Gastroesophageal sphincter (tissue), 4 donors: ENCODE measurements at regions not wholly inside any gene's neighbourhood (a gene's known extent, or its start where the extent isn't known, plus 50 kb on each side); places are given as distances from the start of the nearest gene placed in this dataset.
"Not testable (repeated sequence)": the region's sequence is repeated elsewhere in the genome, so short reads cannot be mapped to it uniquely, and the experiment has no call there.

Experiments used
- ATAC-seq: fragments of 150-250 bp; one replicate; pipeline ENCODE4 v1.9.1; 2016; ENCODE audit warnings: mild to moderate bottlenecking, moderate library complexity
- H3K27ac ChIP-seq, 4 donors: fragments of 200-600 bp; sonication (generic) in 3 of 4; 1 replicate in 3 of 4; 2 replicates in 1 of 4; pipeline ENCODE4 v1.5.1; 2016 to 2019
- H3K27me3 ChIP-seq: fragments of 200-600 bp; sonication (generic); one replicate; pipeline ENCODE4 v1.5.1; 2019
- H3K36me3 ChIP-seq, 2 donors: fragments of 200-600 bp; sonication (generic); one replicate each; pipeline ENCODE4 v1.5.1; 2019; ENCODE audit warnings: control low read depth in 1 of 2
- H3K4me1 ChIP-seq, 3 donors: fragments of 200-600 bp; sonication (generic); 1 replicate in 2 of 3; 2 replicates in 1 of 3; pipeline ENCODE4 v1.5.1; 2016 to 2019; ENCODE audit warnings: control low read depth in 2 of 3
- H3K4me3 ChIP-seq, 2 donors: fragments of 200-600 bp; sonication (generic); one replicate each; pipeline ENCODE4 v1.5.1; 2019; ENCODE audit warnings: mild to moderate bottlenecking in 1 of 2, moderate library complexity in 1 of 2
- H3K9me3 ChIP-seq, 3 donors: fragments of 200-600 bp; sonication (generic); one replicate each; pipeline ENCODE4 v1.5.1; 2017 to 2019; ENCODE audit warnings: control low read depth in 2 of 3
- CTCF ChIP-seq, 4 experiments: fragments of 200-600 bp in 2 of 4; fragments of 450-650 bp in 2 of 4; sonication (generic) in 1 of 4; IDR thresholded peaks; one replicate each; pipeline ENCODE4 v1.5.1; 2017 to 2019; ENCODE audit warnings: antibody characterized with exemption in 4 of 4, mild to moderate bottlenecking in 2 of 4, moderate library complexity in 2 of 4
- EP300 ChIP-seq: sonication (generic); formaldehyde crosslinking; IDR thresholded peaks from one replicate; pipeline ENCODE4 v1.6.1; 2017; ENCODE audit warnings: antibody characterized with exemption, mild to moderate bottlenecking
- POLR2A ChIP-seq, 2 donors: fragments of 450-650 bp; IDR thresholded peaks; one replicate each; pipeline ENCODE4 v1.6.1; 2017; ENCODE audit warnings: antibody characterized with exemption in 2 of 2, mild to moderate bottlenecking in 2 of 2, moderate library complexity in 1 of 2
- POLR2AphosphoS5 ChIP-seq: sonication (generic); formaldehyde crosslinking; IDR thresholded peaks from one replicate; pipeline ENCODE4 v1.6.1; 2017; ENCODE audit warnings: antibody characterized with exemption
- WGBS, 2 donors: methylation state at CpG; one replicate each; pipeline ENCODE4 v1.1.5; 2018; ENCODE audit warnings: low coverage in 1 of 2; 5-methylcytosine and 5-hydroxymethylcytosine counted together

GRCh38 chr14:106809615-106810014 is 1283.2 kb downstream of the TMEM121 start:
- no peaks in the 10 kb centered on the region for H3K4me1 ChIP-seq
- no peak for TF ChIP-seq POLR2A (IDR thresholded peaks at IDR 0.05)
- no peak for TF ChIP-seq EP300
- TF ChIP-seq POLR2AphosphoS5, result no peak
- TF ChIP-seq CTCF (IDR thresholded peaks at IDR 0.05), result no peak
- H3K27me3 ChIP-seq, result peaks cover 52% of the 10 kb centered on the region
- H3K4me3 ChIP-seq, result no peak overlapping the region
- no peak overlapping the region for H3K27ac ChIP-seq
- no peaks in the 10 kb centered on the region for H3K36me3 ChIP-seq
- no peaks in the 10 kb centered on the region for H3K9me3 ChIP-seq
- 64 to 83% methylated on average over 1 of the region's 2 CpGs for WGBS, 2 donors
- no peak for ATAC-seq

GRCh38 chr14:106810168-106810567 is 1283.8 kb downstream of the TMEM121 start:
- H3K9me3 ChIP-seq, H3K36me3 ChIP-seq, ATAC-seq, H3K4me3 ChIP-seq, H3K27ac ChIP-seq, H3K4me1 ChIP-seq: not testable (repeated sequence)
- peaks cover 47% of the 10 kb centered on the region for H3K27me3 ChIP-seq
- 70 to 75% methylated on average over 2 to 9 of the region's 13 CpGs for WGBS, 2 donors

- Histone ChIP-seq H3K27me3 (peaks cover 43% of the 10 kb centered on the region), H3K4me1 (no peaks in the 10 kb centered on the region), H3K36me3 (no peaks in the 10 kb centered on the region), H3K9me3 (no peaks in the 10 kb centered on the region), H3K27ac (no peak overlapping the region), H3K4me3 (no peak overlapping the region)
- no peak for TF ChIP-seq POLR2AphosphoS5
- no peak for TF ChIP-seq CTCF (IDR thresholded peaks at IDR 0.05)
- TF ChIP-seq EP300, result no peak
- no peak for TF ChIP-seq POLR2A (IDR thresholded peaks at IDR 0.05)
- WGBS, 2 donors, result 56 to 86% methylated on average over 1 of the region's 1 CpG
- no peak for ATAC-seq
Measured at GRCh38 chr14:106811162-106811561, 1284.8 kb downstream of the TMEM121 start.

- Histone ChIP-seq H3K27me3 (peaks cover 30% of the 10 kb centered on the region), H3K9me3 (no peaks in the 10 kb centered on the region), H3K4me3 (no peak overlapping the region), H3K27ac (no peak overlapping the region), H3K4me1 (no peaks in the 10 kb centered on the region), H3K36me3 (no peaks in the 10 kb centered on the region)
- 80% methylated on average over 2 of the region's 37 CpGs; no CpG with 5 or more reads in 1 of the 2 donors for whole genome bisulfite sequencing, 2 donors
- TF ChIP-seq POLR2AphosphoS5 (no peak), POLR2A (IDR thresholded peaks at IDR 0.05) (no peak), EP300 (no peak), CTCF (IDR thresholded peaks at IDR 0.05) (no peak)
- no peak for ATAC-seq
Measured at GRCh38 chr14:106812788-106813476, 1286.5 kb downstream of the TMEM121 start.

GRCh38 chr14:106813477-106813823 is 1287.1 kb downstream of the TMEM121 start:
- TF ChIP-seq CTCF (IDR thresholded peaks at IDR 0.05), result no peak
- TF ChIP-seq POLR2A (IDR thresholded peaks at IDR 0.05), result no peak
- no peak for TF ChIP-seq POLR2AphosphoS5
- no peak for TF ChIP-seq EP300
- 51% methylated on average over 3 of the region's 9 CpGs; no CpG with 5 or more reads in 1 of the 2 donors for WGBS, 2 donors

More at GRCh38 chr14:106813477-106813823, 1287.1 kb downstream of the TMEM121 start:
- Histone ChIP-seq H3K4me3 (no peak overlapping the region), H3K27me3 (peaks cover 26% of the 10 kb centered on the region), H3K9me3 (no peaks in the 10 kb centered on the region), H3K27ac (no peak overlapping the region), H3K4me1 (no peaks in the 10 kb centered on the region), H3K36me3 (no peaks in the 10 kb centered on the region)
- no peak for ATAC-seq
